Smooth muscle cell (in vitro differentiated cells): ENCODE measurements at regions not wholly inside any gene's neighbourhood (a gene's known extent, or its start where the extent isn't known, plus 50 kb on each side); places are given as distances from the start of the nearest gene placed in this dataset.

Experiments
- DNase-seq: peaks from one replicate; lab custom pipeline; 2025; ENCODE audit not compliant: unreplicated experiment; lab: John Stamatoyannopoulos, UW
- H2AFZ ChIP-seq: fragments of 200-600 bp; sonication (generic); 2 replicates; pipeline ENCODE4 v1.6.0; 2016; ENCODE audit warnings: antibody characterized with exemption, low read depth, mild to moderate bottlenecking
- H3F3A ChIP-seq: fragments of 200-600 bp; sonication (generic); 2 replicates; pipeline ENCODE4 v1.6.0; 2017; ENCODE audit warnings: antibody characterized with exemption, low read depth
- H3K27ac ChIP-seq: fragments of 200-600 bp; sonication (generic); 2 replicates; pipeline ENCODE4 v1.5.1; 2016; ENCODE audit warnings: low read depth, mild to moderate bottlenecking
- H3K27me3 ChIP-seq: fragments of 200-600 bp; sonication (generic); 2 replicates; pipeline ENCODE4 v1.6.1; 2016; ENCODE audit warnings: low read depth, mild to moderate bottlenecking
- H3K36me3 ChIP-seq: fragments of 200-600 bp; sonication (generic); 2 replicates; pipeline ENCODE4 v1.5.1; 2016; ENCODE audit warnings: low read depth
- H3K4me1 ChIP-seq: fragments of 200-600 bp; sonication (generic); 2 replicates; pipeline ENCODE4 v1.5.1; 2016; ENCODE audit warnings: low read depth
- H3K4me2 ChIP-seq: fragments of 200-600 bp; sonication (generic); 2 replicates; pipeline ENCODE4 v1.6.0; 2016; ENCODE audit warnings: mild to moderate bottlenecking
- H3K4me3 ChIP-seq: fragments of 200-600 bp; sonication (generic); 2 replicates; pipeline ENCODE4 v1.5.1; 2016; ENCODE audit warnings: mild to moderate bottlenecking
- H3K79me2 ChIP-seq: fragments of 200-600 bp; sonication (generic); 2 replicates; pipeline ENCODE4 v1.6.0; 2016; ENCODE audit warnings: low read depth, mild to moderate bottlenecking
- H3K9ac ChIP-seq: fragments of 200-600 bp; sonication (generic); 2 replicates; pipeline ENCODE4 v1.6.0; 2016; ENCODE audit warnings: low read depth
- H3K9me3 ChIP-seq: fragments of 200-600 bp; sonication (generic); replicated peaks from 2 replicates; pipeline ENCODE4 v1.5.1; 2016; ENCODE audit warnings: low read depth
- H4K20me1 ChIP-seq: fragments of 200-600 bp; sonication (generic); 2 replicates; pipeline ENCODE4 v1.6.0; 2016; ENCODE audit warnings: low read depth
- WGBS: methylation state at CpG from one replicate; pipeline ENCODE4 v1.1.7; 2016; ENCODE audit warnings: low lambda C conversion rate; 5-methylcytosine and 5-hydroxymethylcytosine counted together
- TF ChIP-seq, protein P1 (sequence below): fragments of 200-600 bp; sonication (generic); IDR thresholded peaks from 2 replicates; pipeline ENCODE4 v1.5.1; 2017; ENCODE audit warnings: borderline replicate concordance, mild to moderate bottlenecking, antibody characterized with exemption; ENCODE audit not compliant: insufficient read depth, poor library complexity, severe bottlenecking

DNA sequence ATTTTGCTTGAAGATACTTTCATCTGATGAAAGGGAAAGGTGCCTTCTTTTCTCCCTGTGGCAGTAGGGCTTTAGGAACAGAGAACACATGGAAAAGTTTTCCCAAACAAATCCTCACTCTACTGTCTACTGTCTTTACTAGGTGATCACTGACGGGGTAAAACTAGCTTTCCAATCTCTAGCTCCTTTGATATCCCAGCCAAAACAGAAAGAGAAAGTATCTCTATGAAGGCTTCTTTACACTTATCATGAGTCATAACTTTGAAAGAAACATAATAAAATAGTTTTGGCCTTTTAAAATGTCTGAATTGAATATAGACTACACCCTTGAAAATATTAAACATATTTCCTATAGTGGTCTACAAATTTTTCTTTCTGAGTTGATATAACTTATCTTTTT is 214.5 kb downstream of the DSEL start:
- H3K4me3 ChIP-seq: no peak overlapping the region
- H3K36me3 ChIP-seq: no peaks in the 10 kb centered on the region
- peak overlapping the region; percentile 28 for H2AFZ ChIP-seq
- no peak overlapping the region for H3K9ac ChIP-seq
- TF ChIP-seq, protein P1, sequence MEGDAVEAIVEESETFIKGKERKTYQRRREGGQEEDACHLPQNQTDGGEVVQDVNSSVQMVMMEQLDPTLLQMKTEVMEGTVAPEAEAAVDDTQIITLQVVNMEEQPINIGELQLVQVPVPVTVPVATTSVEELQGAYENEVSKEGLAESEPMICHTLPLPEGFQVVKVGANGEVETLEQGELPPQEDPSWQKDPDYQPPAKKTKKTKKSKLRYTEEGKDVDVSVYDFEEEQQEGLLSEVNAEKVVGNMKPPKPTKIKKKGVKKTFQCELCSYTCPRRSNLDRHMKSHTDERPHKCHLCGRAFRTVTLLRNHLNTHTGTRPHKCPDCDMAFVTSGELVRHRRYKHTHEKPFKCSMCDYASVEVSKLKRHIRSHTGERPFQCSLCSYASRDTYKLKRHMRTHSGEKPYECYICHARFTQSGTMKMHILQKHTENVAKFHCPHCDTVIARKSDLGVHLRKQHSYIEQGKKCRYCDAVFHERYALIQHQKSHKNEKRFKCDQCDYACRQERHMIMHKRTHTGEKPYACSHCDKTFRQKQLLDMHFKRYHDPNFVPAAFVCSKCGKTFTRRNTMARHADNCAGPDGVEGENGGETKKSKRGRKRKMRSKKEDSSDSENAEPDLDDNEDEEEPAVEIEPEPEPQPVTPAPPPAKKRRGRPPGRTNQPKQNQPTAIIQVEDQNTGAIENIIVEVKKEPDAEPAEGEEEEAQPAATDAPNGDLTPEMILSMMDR: no peak
- 54% methylated on average over 1 of the region's 1 CpG for WGBS
- DNase-seq: no peak
- no peaks in the 10 kb centered on the region for H4K20me1 ChIP-seq
- H3F3A ChIP-seq: no peaks in the 10 kb centered on the region
- no peaks in the 10 kb centered on the region for H3K27me3 ChIP-seq
- H3K4me2 ChIP-seq: peak overlapping the region; percentile 29
- no peak overlapping the region for H3K27ac ChIP-seq
- no peaks in the 10 kb centered on the region for H3K79me2 ChIP-seq
- no peaks in the 10 kb centered on the region for H3K4me1 ChIP-seq
- no peaks in the 10 kb centered on the region for H3K9me3 ChIP-seq

DNA sequence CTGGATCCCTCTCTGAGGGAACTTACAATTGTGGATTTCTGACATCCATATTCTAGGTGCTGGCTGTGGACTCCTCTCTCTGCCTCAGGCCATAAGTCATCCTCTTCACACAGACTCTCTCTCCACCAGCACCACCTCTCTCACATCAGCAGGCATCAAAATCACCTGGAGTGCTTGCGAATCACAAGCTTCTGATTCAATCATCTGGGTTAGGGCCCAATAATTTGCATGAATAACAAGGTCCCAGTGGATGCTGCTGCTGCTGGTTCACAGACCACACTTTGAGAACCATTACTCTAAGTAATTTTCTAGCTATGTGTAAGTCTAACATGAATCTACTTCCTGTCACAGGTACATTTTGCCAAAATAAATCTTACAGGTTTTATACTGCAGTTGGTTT is 214.9 kb downstream of the DSEL start:
- H3K79me2 ChIP-seq: no peaks in the 10 kb centered on the region
- peak overlapping the region; percentile 28 for H2AFZ ChIP-seq
- no peaks in the 10 kb centered on the region for H3K9me3 ChIP-seq
- H3K36me3 ChIP-seq: no peaks in the 10 kb centered on the region
- no peaks in the 10 kb centered on the region for H3K4me1 ChIP-seq
- no peaks in the 10 kb centered on the region for H4K20me1 ChIP-seq
- no peak overlapping the region for H3K4me2 ChIP-seq
- no peak for DNase-seq
- H3K4me3 ChIP-seq: no peak overlapping the region
- no peaks in the 10 kb centered on the region for H3K27me3 ChIP-seq
- TF ChIP-seq, protein P1: no peak
- 81% methylated on average over 1 of the region's 1 CpG for WGBS
- no peak overlapping the region for H3K9ac ChIP-seq
- H3K27ac ChIP-seq: no peak overlapping the region
- no peaks in the 10 kb centered on the region for H3F3A ChIP-seq

- no peak overlapping the region for H3K27ac ChIP-seq
- H3K79me2 ChIP-seq: no peaks in the 10 kb centered on the region
- 95% methylated on average over 4 of the region's 4 CpGs for WGBS
- no peak overlapping the region for H2AFZ ChIP-seq
- H3K9ac ChIP-seq: no peak overlapping the region
- H3F3A ChIP-seq: no peaks in the 10 kb centered on the region
- no peaks in the 10 kb centered on the region for H3K9me3 ChIP-seq
- no peaks in the 10 kb centered on the region for H3K27me3 ChIP-seq
- H3K4me3 ChIP-seq: no peak overlapping the region
- no peaks in the 10 kb centered on the region for H3K36me3 ChIP-seq
- H3K4me1 ChIP-seq: no peaks in the 10 kb centered on the region
- H4K20me1 ChIP-seq: no peaks in the 10 kb centered on the region
- no peak for DNase-seq
- TF ChIP-seq, protein P1: no peak
- H3K4me2 ChIP-seq: no peak overlapping the region
Observed at GRCh38 chr18:67300498-67300897, 216.0 kb downstream of the DSEL start.

DNA sequence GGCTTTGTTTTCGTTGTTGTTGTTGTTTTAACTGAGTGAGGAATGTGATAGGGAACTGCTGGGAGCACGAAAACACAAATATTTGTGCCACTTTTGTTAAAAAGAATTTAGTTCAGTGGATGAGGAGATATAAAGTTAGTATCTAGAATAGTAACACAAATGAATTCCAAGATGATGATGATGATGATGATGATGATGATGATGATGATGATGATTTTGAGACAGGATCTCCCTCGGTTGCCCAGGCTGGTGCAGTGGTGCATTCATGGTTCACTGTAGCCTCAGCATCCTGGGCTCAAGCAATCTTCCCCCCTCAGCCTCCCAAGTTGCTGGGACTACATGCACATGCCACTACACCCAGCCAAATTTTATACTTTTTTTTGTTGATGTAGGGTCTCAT is 223.7 kb downstream of the DSEL start:
- Histone ChIP-seq H3K27me3 (no peaks in the 10 kb centered on the region), H3K79me2 (no peaks in the 10 kb centered on the region), H3K4me2 (no peak overlapping the region), H3K36me3 (no peaks in the 10 kb centered on the region), H3F3A (no peaks in the 10 kb centered on the region), H4K20me1 (no peaks in the 10 kb centered on the region), H3K27ac (no peak overlapping the region), H2AFZ (no peak overlapping the region), H3K9ac (no peak overlapping the region), H3K9me3 (no peaks in the 10 kb centered on the region), H3K4me1 (no peaks in the 10 kb centered on the region), H3K4me3 (no peak overlapping the region)
- no peak for DNase-seq
- WGBS: 92% methylated on average over 3 of the region's 3 CpGs
- TF ChIP-seq, protein P1: no peak
